ENCODE measurements at regions not wholly inside any gene's neighbourhood (a gene's known extent, or its start where the extent isn't known, plus 50 kb on each side); places are given as distances from the start of the nearest gene placed in this dataset.

GRCh38 chr3:117748131-117748530 lies 1038.6 kb downstream of the TUSC7 start:
- H3K4me1 ChIP-seq (ENCODE audit: insufficient read depth, low read length): no peaks in the 10 kb centered on the region

GRCh38 chr3:117750674-117751269 lies 1041.2 kb downstream of the TUSC7 start:
- no peak overlapping the region for H2AFZ ChIP-seq (ENCODE audit: low read depth, low read length)
- H3K9me3 ChIP-seq (ENCODE audit: insufficient read depth, low read length, severe bottlenecking): no peaks in the 10 kb centered on the region
- no peak for ATAC-seq (ENCODE audit: insufficient read depth, low read depth)
- H3K4me3 ChIP-seq (ENCODE audit: low read depth in 1 of 2, low read length in 2 of 2): no peak overlapping the region
- no peak for TF ChIP-seq EZH2 (IDR thresholded peaks at IDR 0.05; ENCODE audit: borderline replicate concordance, low read depth, low read length, severe bottlenecking)
- no peaks in the 10 kb centered on the region for H3K27me3 ChIP-seq (ENCODE audit: insufficient read depth, low read length, poor library complexity)
- no peaks in the 10 kb centered on the region for H3K4me1 ChIP-seq (ENCODE audit: insufficient read depth, low read length)
- no peak overlapping the region for H3K4me2 ChIP-seq (ENCODE audit: insufficient read depth, low read length)
- no peak overlapping the region for H3K27ac ChIP-seq (ENCODE audit: low read length)
- H3K9ac ChIP-seq (ENCODE audit: low read depth, low read length): no peak overlapping the region
- H3K36me3 ChIP-seq (ENCODE audit: insufficient read depth, low read length): no peaks in the 10 kb centered on the region
- no peaks in the 10 kb centered on the region for H3K79me2 ChIP-seq (ENCODE audit: insufficient read depth, low read length)
- no peaks in the 10 kb centered on the region for H4K20me1 ChIP-seq (ENCODE audit: insufficient read depth, low read length)
- DNase-seq: no peak

More at GRCh38 chr3:117748131-117748530, 1038.6 kb downstream of the TUSC7 start:
- no peaks in the 10 kb centered on the region for H3K9me3 ChIP-seq (ENCODE audit: insufficient read depth, low read length, severe bottlenecking)
- no peak overlapping the region for H3K4me2 ChIP-seq (ENCODE audit: insufficient read depth, low read length)
- H3K9ac ChIP-seq (ENCODE audit: low read depth, low read length): no peak overlapping the region
- no peak overlapping the region for H3K27ac ChIP-seq (ENCODE audit: low read length)
- no peak for DNase-seq
- no peak overlapping the region for H2AFZ ChIP-seq (ENCODE audit: low read depth, low read length)
- ATAC-seq (ENCODE audit: insufficient read depth, low read depth): no peak
- no peaks in the 10 kb centered on the region for H3K36me3 ChIP-seq (ENCODE audit: insufficient read depth, low read length)
- no peak overlapping the region for H3K4me3 ChIP-seq (ENCODE audit: low read depth in 1 of 2, low read length in 2 of 2)
- no peaks in the 10 kb centered on the region for H4K20me1 ChIP-seq (ENCODE audit: insufficient read depth, low read length)
- no peaks in the 10 kb centered on the region for H3K79me2 ChIP-seq (ENCODE audit: insufficient read depth, low read length)
- TF ChIP-seq CTCF (IDR thresholded peaks at IDR 0.05; ENCODE audit: borderline replicate concordance, extremely low read depth, low read length, poor library complexity, severe bottlenecking) (no peak), EZH2 (IDR thresholded peaks at IDR 0.05; ENCODE audit: borderline replicate concordance, low read depth, low read length, severe bottlenecking) (no peak)
- no peaks in the 10 kb centered on the region for H3K27me3 ChIP-seq (ENCODE audit: insufficient read depth, low read length, poor library complexity)

- TF ChIP-seq CTCF (IDR thresholded peaks at IDR 0.05; ENCODE audit: borderline replicate concordance, extremely low read depth, low read length, poor library complexity, severe bottlenecking) (no peak), EZH2 (IDR thresholded peaks at IDR 0.05; ENCODE audit: borderline replicate concordance, low read depth, low read length, severe bottlenecking) (no peak)
- ATAC-seq (ENCODE audit: insufficient read depth, low read depth): no peak
- Histone ChIP-seq H3K27me3 (ENCODE audit: insufficient read depth, low read length, poor library complexity) (no peaks in the 10 kb centered on the region), H2AFZ (ENCODE audit: low read depth, low read length) (no peak overlapping the region), H3K79me2 (ENCODE audit: insufficient read depth, low read length) (no peaks in the 10 kb centered on the region), H3K4me2 (ENCODE audit: insufficient read depth, low read length) (no peak overlapping the region), H3K36me3 (ENCODE audit: insufficient read depth, low read length) (no peaks in the 10 kb centered on the region), H3K4me3 (ENCODE audit: low read depth in 1 of 2, low read length in 2 of 2) (no peak overlapping the region), H3K27ac (ENCODE audit: low read length) (no peak overlapping the region), H3K9ac (ENCODE audit: low read depth, low read length) (no peak overlapping the region), H3K4me1 (ENCODE audit: insufficient read depth, low read length) (no peaks in the 10 kb centered on the region), H4K20me1 (ENCODE audit: insufficient read depth, low read length) (no peaks in the 10 kb centered on the region), H3K9me3 (ENCODE audit: insufficient read depth, low read length, severe bottlenecking) (no peaks in the 10 kb centered on the region)
- DNase-seq: no peak
Observed at GRCh38 chr3:117751651-117752050, 1042.1 kb downstream of the TUSC7 start.

- Histone ChIP-seq H3K79me2 (ENCODE audit: insufficient read depth, low read length) (no peaks in the 10 kb centered on the region), H2AFZ (ENCODE audit: low read depth, low read length) (no peak overlapping the region), H3K9ac (ENCODE audit: low read depth, low read length) (no peak overlapping the region), H3K27ac (ENCODE audit: low read length) (no peak overlapping the region), H3K4me2 (ENCODE audit: insufficient read depth, low read length) (no peak overlapping the region), H4K20me1 (ENCODE audit: insufficient read depth, low read length) (no peaks in the 10 kb centered on the region), H3K4me3 (ENCODE audit: low read depth in 1 of 2, low read length in 2 of 2) (no peak overlapping the region), H3K4me1 (ENCODE audit: insufficient read depth, low read length) (no peaks in the 10 kb centered on the region), H3K9me3 (ENCODE audit: insufficient read depth, low read length, severe bottlenecking) (no peaks in the 10 kb centered on the region), H3K27me3 (ENCODE audit: insufficient read depth, low read length, poor library complexity) (no peaks in the 10 kb centered on the region), H3K36me3 (ENCODE audit: insufficient read depth, low read length) (no peaks in the 10 kb centered on the region)
- ATAC-seq (ENCODE audit: insufficient read depth, low read depth) (no peak), DNase-seq (no peak)
- TF ChIP-seq CTCF (IDR thresholded peaks at IDR 0.05; ENCODE audit: borderline replicate concordance, extremely low read depth, low read length, poor library complexity, severe bottlenecking): no peak
- TF ChIP-seq EZH2 (IDR thresholded peaks at IDR 0.05; ENCODE audit: borderline replicate concordance, low read depth, low read length, severe bottlenecking): no peak
Observed at GRCh38 chr3:117752984-117753717, 1043.6 kb downstream of the TUSC7 start.
